ENCODE measurements at regions not wholly inside any gene's neighbourhood (a gene's known extent, or its start where the extent isn't known, plus 50 kb on each side); places are given as distances from the start of the nearest gene placed in this dataset.

GRCh38 chr1:187443939-187444338, 615.2 kb downstream of the PLA2G4A start:
- DNase-seq (ENCODE audit: low spot score), result no peak

- no peak for DNase-seq (ENCODE audit: low spot score)
Measured at GRCh38 chr1:187445066-187445465, 616.3 kb downstream of the PLA2G4A start.

GRCh38 chr1:187451238-187451637, 622.5 kb downstream of the PLA2G4A start:
- DNase-seq (ENCODE audit: low spot score), result no peak

GRCh38 chr1:187454010-187454409, 625.3 kb downstream of the PLA2G4A start:
- DNase-seq (ENCODE audit: low spot score), result no peak

- no peak for DNase-seq (ENCODE audit: low spot score)
Measured at GRCh38 chr1:187456446-187456845, 627.7 kb downstream of the PLA2G4A start.

GRCh38 chr1:187460093-187460492, 631.3 kb downstream of the PLA2G4A start:
- no peak for DNase-seq (ENCODE audit: low spot score)

GRCh38 chr1:187464320-187464719, 635.6 kb downstream of the PLA2G4A start:
- no peak for DNase-seq (ENCODE audit: low spot score)

- DNase-seq (ENCODE audit: low spot score), result no peak
Measured at GRCh38 chr1:187465441-187465840, 636.7 kb downstream of the PLA2G4A start.

GRCh38 chr1:187469836-187470235, 641.1 kb downstream of the PLA2G4A start:
- DNase-seq (ENCODE audit: low spot score), result no peak

- no peak for DNase-seq (ENCODE audit: low spot score)
Measured at GRCh38 chr1:187471555-187471954, 642.8 kb downstream of the PLA2G4A start.

GRCh38 chr1:187474336-187474735, 645.6 kb downstream of the PLA2G4A start:
- DNase-seq (ENCODE audit: low spot score), result no peak

- DNase-seq (ENCODE audit: low spot score), result no peak
Measured at GRCh38 chr1:187476671-187477070, 647.9 kb downstream of the PLA2G4A start.

- no peak for DNase-seq (ENCODE audit: low spot score)
Measured at GRCh38 chr1:187477103-187477502, 648.4 kb downstream of the PLA2G4A start.

GRCh38 chr1:187477535-187477934, 648.8 kb downstream of the PLA2G4A start:
- no peak for DNase-seq (ENCODE audit: low spot score)

GRCh38 chr1:187481581-187482148, 652.9 kb downstream of the PLA2G4A start:
- no peak for DNase-seq (ENCODE audit: low spot score)

GRCh38 chr1:187490266-187490665, 661.5 kb downstream of the PLA2G4A start:
- DNase-seq (ENCODE audit: low spot score), result no peak

GRCh38 chr1:187491082-187491720, 662.5 kb downstream of the PLA2G4A start:
- DNase-seq (ENCODE audit: low spot score), result no peak

- DNase-seq (ENCODE audit: low spot score), result no peak
Measured at GRCh38 chr1:187498028-187498427, 669.3 kb downstream of the PLA2G4A start.

- DNase-seq (ENCODE audit: low spot score), result no peak
Measured at GRCh38 chr1:187504779-187505178, 676.0 kb downstream of the PLA2G4A start.

- DNase-seq (ENCODE audit: low spot score), result no peak
Measured at GRCh38 chr1:187509091-187509490, 680.3 kb downstream of the PLA2G4A start.

- no peak for DNase-seq (ENCODE audit: low spot score)
Measured at GRCh38 chr1:187513190-187513589, 684.4 kb downstream of the PLA2G4A start.

GRCh38 chr1:187514110-187514509, 685.4 kb downstream of the PLA2G4A start:
- DNase-seq (ENCODE audit: low spot score), result no peak

GRCh38 chr1:187516874-187517273, 688.1 kb downstream of the PLA2G4A start:
- DNase-seq (ENCODE audit: low spot score), result no peak

GRCh38 chr1:187517546-187517945, 688.8 kb downstream of the PLA2G4A start:
- no peak for DNase-seq (ENCODE audit: low spot score)
